ENCODE measurements at regions not wholly inside any gene's neighbourhood (a gene's known extent, or its start where the extent isn't known, plus 50 kb on each side); places are given as distances from the start of the nearest gene placed in this dataset.

- TF ChIP-seq CTCF (IDR thresholded peaks at IDR 0.05) (no peak), POLR2A (IDR thresholded peaks at IDR 0.05) (no peak)
Observed at GRCh38 chr2:226622484-226622883, 177.1 kb downstream of the IRS1 start.
